CD14-positive monocyte (primary cell): ENCODE measurements at regions not wholly inside any gene's neighbourhood (a gene's known extent, or its start where the extent isn't known, plus 50 kb on each side); places are given as distances from the start of the nearest gene placed in this dataset.
A peak's percentile ranks its signal among the peaks of the same experiment; 100 is the strongest.

Source experiments
- DNase-seq, 3 donors: peaks; one replicate each; pipeline ENCODE4 v3.0.0-alpha.2; 2011 to 2022
- H2AFZ ChIP-seq: 2 replicates; pipeline ENCODE4 v1.6.0; 2012; ENCODE audit warnings: mild to moderate bottlenecking, low read depth, low read length, inconsistent platforms; ENCODE audit not compliant: insufficient read depth, poor library complexity, severe bottlenecking
- H3K27ac ChIP-seq, 2 donors: 1 replicate in 1 of 2; 2 replicates in 1 of 2; pipeline ENCODE4 v1.5.1; 2012 to 2013; ENCODE audit warnings: low read length in 2 of 2, control low read depth in 1 of 2, inconsistent platforms in 1 of 2, low read depth in 1 of 2, mild to moderate bottlenecking in 1 of 2
- H3K27me3 ChIP-seq, 2 donors: one replicate each; pipeline versions ENCODE4 v1.6.0 to v1.6.1; 2011 to 2013; ENCODE audit warnings: low read length in 2 of 2; ENCODE audit not compliant: control insufficient read depth in 2 of 2, insufficient read depth in 2 of 2
- H3K36me3 ChIP-seq, 2 donors: replicated peaks in 1 of 2; 1 replicate in 1 of 2; 2 replicates in 1 of 2; pipeline versions ENCODE4 v1.5.1 to v1.6.1; 2012 to 2013; ENCODE audit warnings: low read length in 2 of 2, control low read depth in 1 of 2, inconsistent platforms in 1 of 2, mild to moderate bottlenecking in 1 of 2; ENCODE audit not compliant: insufficient read depth in 2 of 2, control insufficient read depth in 1 of 2
- H3K4me1 ChIP-seq, 2 donors: 1 replicate in 1 of 2; 2 replicates in 1 of 2; pipeline versions ENCODE4 v1.5.1 to v1.6.1; 2012 to 2013; ENCODE audit warnings: low read length in 2 of 2, control low read depth in 1 of 2, inconsistent platforms in 1 of 2, mild to moderate bottlenecking in 1 of 2, moderate library complexity in 1 of 2; ENCODE audit not compliant: insufficient read depth in 2 of 2, control insufficient read depth in 1 of 2
- H3K4me2 ChIP-seq: replicated peaks from 2 replicates; pipeline ENCODE3; 2012; ENCODE audit warnings: low read length, moderate library complexity, mild to moderate bottlenecking; ENCODE audit not compliant: poor library complexity, severe bottlenecking; ENCODE audit errors: extremely low read depth
- H3K4me3 ChIP-seq, 3 experiments: fragments of 200-600 bp in 1 of 3; sonication (generic) in 1 of 3; replicated peaks in 1 of 3; 1 replicate in 2 of 3; 2 replicates in 1 of 3; pipeline ENCODE4 v1.5.1; 2011 to 2013; ENCODE audit warnings: low read length in 3 of 3, mild to moderate bottlenecking in 3 of 3, control low read depth in 2 of 3, low read depth in 2 of 3, inconsistent platforms in 1 of 3, moderate library complexity in 1 of 3
- H3K79me2 ChIP-seq: 2 replicates; pipeline ENCODE4 v1.6.0; 2012; ENCODE audit warnings: mild to moderate bottlenecking, control low read depth, inconsistent platforms, low read length, moderate library complexity; ENCODE audit not compliant: insufficient read depth
- H3K9ac ChIP-seq: 2 replicates; pipeline ENCODE4 v1.6.0; 2017; ENCODE audit warnings: low read length, mild to moderate bottlenecking; ENCODE audit not compliant: insufficient read depth, poor library complexity, severe bottlenecking
- H3K9me3 ChIP-seq, 2 donors: replicated peaks in 1 of 2; 1 replicate in 1 of 2; 2 replicates in 1 of 2; pipeline versions ENCODE4 v1.5.1 to v1.6.1; 2012 to 2013; ENCODE audit warnings: low read length in 2 of 2, control low read depth in 1 of 2; ENCODE audit not compliant: control insufficient read depth in 1 of 2, insufficient read depth in 1 of 2
- H4K20me1 ChIP-seq: 2 replicates; pipeline ENCODE4 v1.6.0; 2012; ENCODE audit warnings: mild to moderate bottlenecking, low read length, control low read depth, moderate library complexity; ENCODE audit not compliant: insufficient read depth
- H3K27ac Mint-ChIP-seq, 7 donors: one replicate each; pipeline ENCODE4 v1.8.0; 2020; ENCODE audit warnings: mild to moderate bottlenecking in 7 of 7, mixed read lengths in 7 of 7, moderate library complexity in 6 of 7, inconsistent platforms in 2 of 7
- H3K27me3 Mint-ChIP-seq, 3 donors: one replicate each; pipeline ENCODE4 v1.8.0; 2021 to 2022; ENCODE audit warnings: low read depth in 3 of 3, mild to moderate bottlenecking in 3 of 3, mixed read lengths in 3 of 3, moderate library complexity in 3 of 3, inconsistent platforms in 1 of 3
- H3K36me3 Mint-ChIP-seq, 2 donors: one replicate each; pipeline ENCODE4 v1.8.0; 2020; ENCODE audit warnings: mixed read lengths in 2 of 2, inconsistent platforms in 1 of 2, mild to moderate bottlenecking in 1 of 2
- H3K4me1 Mint-ChIP-seq: one replicate; pipeline ENCODE4 v1.8.0; 2020; ENCODE audit warnings: mild to moderate bottlenecking, mixed read lengths
- H3K4me3 Mint-ChIP-seq, 2 donors: one replicate each; pipeline ENCODE4 v1.8.0; 2020; ENCODE audit warnings: mild to moderate bottlenecking in 2 of 2, mixed read lengths in 2 of 2, moderate library complexity in 1 of 2
- H3K9me3 Mint-ChIP-seq, 7 donors: one replicate each; pipeline ENCODE4 v1.8.0; 2020 to 2022; ENCODE audit warnings: mixed read lengths in 7 of 7, mild to moderate bottlenecking in 6 of 7, moderate library complexity in 6 of 7, inconsistent platforms in 2 of 7
- CTCF ChIP-seq: fragments of 200-600 bp; IDR thresholded peaks from one replicate; pipeline ENCODE4 v1.8.0; 2022; ENCODE audit warnings: antibody characterized with exemption, mild to moderate bottlenecking
- WGBS: methylation state at CpG from one replicate; pipeline ENCODE4 v1.1.5; 2013; ENCODE audit warnings: missing lambda C conversion rate; ENCODE audit not compliant: insufficient coverage; 5-methylcytosine and 5-hydroxymethylcytosine counted together
- intact Hi-C, 2 donors: fragments of 100-400 bp; cut with micrococcal nuclease; formaldehyde crosslinking; loops; one replicate each; pipeline versions ENCODE4 v1.15.0 to v1.15.1; 2023

DNA sequence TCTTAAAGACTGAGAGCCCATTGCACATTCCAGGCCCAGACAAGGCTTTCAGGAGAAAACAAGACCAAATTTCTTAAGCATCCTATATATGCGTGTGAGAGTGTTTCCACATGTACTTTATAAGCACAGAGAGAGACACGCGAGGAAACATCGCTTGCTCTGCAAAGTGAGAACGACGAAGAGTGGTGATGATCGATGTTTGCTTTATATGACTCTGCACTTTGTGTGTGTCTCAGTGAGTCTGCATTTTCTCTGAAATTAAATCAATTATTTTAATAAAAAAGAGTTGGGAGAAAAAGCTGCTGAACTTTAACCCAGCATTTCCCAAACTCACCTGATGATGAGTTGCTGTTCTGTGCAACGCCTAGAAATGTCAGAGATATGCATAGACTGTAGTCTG is 61.7 kb upstream of the ZMIZ1 start:
- Histone ChIP-seq H3K79me2 (no peaks in the 10 kb centered on the region), H3K9me3 (no peaks in the 10 kb centered on the region), H3K4me1 (no peaks in the 10 kb centered on the region), H3K4me3 (no peak overlapping the region), H3K9ac (no peak overlapping the region), H4K20me1 (no peaks in the 10 kb centered on the region), H2AFZ (no peak overlapping the region), H3K27ac (no peak overlapping the region), H3K27me3 (no peaks in the 10 kb centered on the region), H3K36me3 (no peaks in the 10 kb centered on the region), H3K4me2 (no peak overlapping the region)
- intact Hi-C loops: loop anchor here in 1 of 2 donors (5.0 kb wide), 1 partner anchor 40 kb away; no protein-coding TSS in a partner anchor
- Mint-ChIP-seq H3K4me1 (peaks cover 9% of the 10 kb centered on the region), H3K36me3 (no peaks in the 10 kb centered on the region), H3K4me3 (no peak overlapping the region), H3K27ac (peak overlapping the region in 1 of 7 donors; percentile 38), H3K9me3 (no peaks in the 10 kb centered on the region), H3K27me3 (peaks cover 1 to 6% (median 6%) of the 10 kb centered on the region in 3 donors)
- DNase-seq: no peak
- no peak for TF ChIP-seq CTCF
- 40% methylated on average over 1 of the region's 8 CpGs for WGBS

- no peak overlapping the region for H3K4me3 ChIP-seq
- no peaks in the 10 kb centered on the region for H3K79me2 ChIP-seq
- Mint-ChIP-seq H3K27ac (peak overlapping the region in 3 of 7 donors; percentile 8 to 81 (median 12)), H3K9me3 (no peaks in the 10 kb centered on the region), H3K4me3 (no peak overlapping the region), H3K27me3 (peaks cover 2 to 8% (median 6%) of the 10 kb centered on the region in 3 donors), H3K4me1 (peaks cover 9% of the 10 kb centered on the region), H3K36me3 (no peaks in the 10 kb centered on the region)
- H4K20me1 ChIP-seq: no peaks in the 10 kb centered on the region
- no peaks in the 10 kb centered on the region for H3K9me3 ChIP-seq
- intact Hi-C loops: loop anchor here in 1 of 2 donors (5.0 kb wide), 1 partner anchor 40 kb away; no protein-coding TSS in a partner anchor
- no peak overlapping the region for H3K4me2 ChIP-seq
- TF ChIP-seq CTCF: no peak
- no peak overlapping the region for H2AFZ ChIP-seq
- no peak overlapping the region for H3K27ac ChIP-seq
- H3K9ac ChIP-seq: no peak overlapping the region
- peak; percentile 28 to 58 (median 53) for DNase-seq
- no peaks in the 10 kb centered on the region for H3K4me1 ChIP-seq
- no peaks in the 10 kb centered on the region for H3K36me3 ChIP-seq
- H3K27me3 ChIP-seq: no peaks in the 10 kb centered on the region
- 54% methylated on average over 3 of the region's 5 CpGs for WGBS
Observed at GRCh38 chr10:79007421-79008319, 61.1 kb upstream of the ZMIZ1 start.
